AML-193 (cell line): ENCODE measurements at regions not wholly inside any gene's neighbourhood (a gene's known extent, or its start where the extent isn't known, plus 50 kb on each side); places are given as distances from the start of the nearest gene placed in this dataset.

Experiments
- DNase-seq, 2 experiments: peaks; one replicate each; lab custom pipeline; 2025; lab: John Stamatoyannopoulos, UW

GRCh38 chr5:97600486-97600885, 417.4 kb upstream of the RIOK2 start:
- no peak for DNase-seq

DNA sequence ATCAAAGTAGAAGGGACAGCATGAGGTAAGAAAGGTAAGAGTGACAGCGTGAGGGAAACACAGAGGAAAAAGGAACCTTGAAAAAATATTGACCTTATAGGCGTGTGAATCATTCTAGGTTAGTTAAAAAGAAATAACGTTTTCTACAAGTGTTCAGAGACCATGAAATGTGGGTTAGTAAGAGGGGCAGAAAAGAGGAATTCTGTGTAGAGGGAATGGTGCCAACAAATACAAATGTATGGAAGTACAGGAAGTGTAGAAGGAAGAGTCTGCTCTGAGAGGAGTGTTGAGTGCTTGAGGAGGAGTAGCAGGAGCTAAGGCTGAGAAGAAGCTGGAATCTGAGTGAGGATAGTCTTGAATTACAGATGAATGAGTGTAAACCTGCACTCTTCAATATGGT, 418.6 kb upstream of the RIOK2 start:
- no peak for DNase-seq

DNA sequence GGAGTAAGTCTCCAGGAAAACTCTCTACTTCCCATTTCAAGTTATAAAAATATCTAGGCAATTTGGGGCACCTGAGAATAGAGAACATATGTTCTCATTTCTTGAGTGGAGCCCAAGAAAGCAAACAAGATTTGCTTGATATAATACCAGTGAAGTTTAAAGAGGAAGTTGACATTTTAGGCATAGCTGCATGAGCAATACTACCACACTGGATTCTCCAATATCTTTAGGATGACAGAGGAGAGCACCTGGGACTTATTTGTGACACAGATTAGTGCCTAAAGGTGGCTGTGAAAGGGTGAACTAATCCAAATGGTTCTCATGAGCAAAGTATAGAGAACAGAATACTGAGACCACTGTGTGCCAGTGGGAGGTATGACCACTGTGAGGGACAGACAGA, 423.5 kb upstream of the RIOK2 start:
- no peak for DNase-seq

DNA sequence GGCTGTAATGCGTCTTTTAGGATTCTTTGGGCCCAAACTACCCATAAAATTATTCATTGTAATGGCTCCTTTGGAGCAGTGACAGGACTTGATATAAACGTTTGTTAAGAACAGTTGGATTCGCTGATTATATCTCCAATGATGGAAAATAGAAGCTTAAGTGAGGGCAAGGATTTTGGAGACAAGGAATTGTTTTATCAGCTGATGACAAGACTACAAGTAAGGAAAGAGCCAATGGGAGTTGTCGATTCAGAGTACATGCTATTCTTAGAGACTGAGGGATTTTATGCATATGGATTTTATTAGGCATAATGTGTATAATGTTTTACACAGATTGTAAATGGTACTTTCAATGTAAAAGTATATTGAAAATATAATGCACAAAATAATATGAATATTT, 425.5 kb upstream of the RIOK2 start:
- no peak for DNase-seq

GRCh38 chr5:97618721-97619120, 435.7 kb upstream of the RIOK2 start:
- no peak for DNase-seq

DNA sequence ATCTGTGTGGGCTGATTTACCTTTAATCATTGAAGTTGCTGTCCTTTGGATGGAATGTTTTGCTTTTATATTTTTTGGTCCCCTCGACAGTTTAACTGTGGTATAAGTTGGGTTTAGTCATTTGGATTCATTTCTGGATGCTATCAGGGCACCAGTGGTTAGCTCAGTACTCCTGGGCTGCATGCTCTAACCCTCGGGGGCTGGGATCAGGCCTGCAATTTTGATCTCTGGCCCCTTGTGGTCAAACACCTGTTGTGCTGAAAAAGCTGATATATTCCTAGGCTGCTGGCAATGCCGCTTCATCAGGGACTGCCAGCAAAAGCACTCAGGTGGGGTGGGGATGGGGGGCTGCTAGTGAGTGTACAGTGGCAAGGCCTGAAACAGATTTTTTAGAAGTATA, 440.4 kb upstream of the RIOK2 start:
- no peak for DNase-seq

- DNase-seq = no peak
Measured at GRCh38 chr5:97624886-97625285, 441.8 kb upstream of the RIOK2 start.

DNA sequence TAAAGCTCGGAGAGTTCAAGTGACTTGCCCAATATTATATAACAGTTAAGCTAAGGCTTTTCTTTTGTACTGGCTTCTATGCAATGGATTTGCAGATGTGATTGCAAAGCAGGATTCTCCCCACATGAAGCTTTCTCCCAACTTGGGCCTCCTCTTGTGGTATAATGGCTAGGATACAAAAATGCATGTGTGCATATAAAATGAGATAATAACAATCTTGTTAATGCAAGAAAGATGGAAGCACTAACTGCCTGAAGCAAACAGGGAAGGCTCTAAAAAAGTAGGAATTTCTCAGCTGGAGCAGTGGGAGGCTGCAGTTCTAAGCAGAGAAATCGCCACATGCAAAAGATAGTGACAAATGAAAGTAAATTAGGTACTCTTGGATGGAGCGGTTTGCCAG, 444.2 kb upstream of the RIOK2 start:
- no peak for DNase-seq

GRCh38 chr5:97628031-97628430, 445.0 kb upstream of the RIOK2 start:
- DNase-seq = no peak

GRCh38 chr5:97628807-97629206, 445.8 kb upstream of the RIOK2 start:
- DNase-seq = no peak

- DNase-seq = no peak
Measured at GRCh38 chr5:97629276-97629675, 446.2 kb upstream of the RIOK2 start.

DNA sequence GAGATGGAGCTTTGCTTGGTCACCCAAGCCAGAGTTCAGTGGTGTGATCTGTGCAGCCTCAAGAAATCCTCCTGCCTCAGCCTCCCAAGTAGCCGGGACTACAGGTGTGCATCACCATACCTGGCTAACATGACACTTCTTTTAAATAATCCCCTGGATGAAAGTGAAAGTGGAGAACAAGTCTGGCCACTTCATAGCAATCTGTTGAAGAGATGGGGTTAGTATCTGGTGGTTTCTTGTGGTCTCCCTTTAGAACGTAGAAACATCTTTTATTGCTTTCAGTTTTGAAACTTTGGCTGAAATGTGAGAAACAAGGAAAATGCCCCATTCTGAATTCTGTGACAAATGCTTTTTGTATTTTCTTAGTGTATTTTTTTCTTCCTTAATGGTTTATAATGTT, 452.5 kb upstream of the RIOK2 start:
- no peak for DNase-seq

DNA sequence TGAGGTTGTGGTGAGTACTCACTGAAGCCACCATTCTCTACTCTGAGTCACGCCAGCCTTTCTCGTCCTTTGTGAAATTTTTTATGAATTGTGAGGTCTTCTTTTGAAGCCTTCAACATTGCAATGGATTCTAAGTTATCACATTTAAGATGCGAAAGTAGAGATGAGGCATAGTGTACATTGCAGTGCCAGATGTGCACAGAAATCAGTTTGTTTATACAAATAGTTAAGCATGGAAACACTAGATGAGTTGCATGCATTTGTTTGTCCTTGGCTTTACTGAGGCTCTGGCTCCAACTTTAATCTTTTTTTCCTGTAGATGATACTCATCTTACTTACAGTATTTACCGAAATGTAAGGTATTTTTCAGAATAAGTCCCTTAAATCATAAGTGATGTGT, 453.7 kb upstream of the RIOK2 start:
- DNase-seq = no peak

GRCh38 chr5:97641081-97641480, 458.0 kb upstream of the RIOK2 start:
- DNase-seq = no peak

GRCh38 chr5:97644206-97644605, 461.2 kb upstream of the RIOK2 start:
- DNase-seq = no peak

GRCh38 chr5:97644896-97645295, 461.8 kb upstream of the RIOK2 start:
- no peak for DNase-seq

DNA sequence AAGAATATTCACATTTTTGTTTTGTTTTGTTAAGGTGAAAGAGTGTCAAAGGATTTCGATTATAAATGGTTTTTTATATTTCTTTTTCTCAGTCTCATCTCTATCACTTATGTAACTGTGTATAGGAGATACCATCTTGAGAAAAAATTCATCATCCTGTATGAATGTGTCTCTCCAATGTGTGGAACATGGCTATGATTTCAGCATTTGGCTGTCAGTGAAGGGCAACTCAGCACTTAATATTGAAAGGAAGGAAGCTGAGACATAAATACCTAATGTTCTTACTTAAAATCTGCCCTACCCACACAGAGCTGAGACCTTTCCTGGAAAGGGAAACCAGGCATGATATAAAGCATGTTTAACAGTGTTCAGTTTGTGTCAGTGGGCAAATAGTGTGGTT, 474.2 kb upstream of the RIOK2 start:
- DNase-seq = no peak

DNA sequence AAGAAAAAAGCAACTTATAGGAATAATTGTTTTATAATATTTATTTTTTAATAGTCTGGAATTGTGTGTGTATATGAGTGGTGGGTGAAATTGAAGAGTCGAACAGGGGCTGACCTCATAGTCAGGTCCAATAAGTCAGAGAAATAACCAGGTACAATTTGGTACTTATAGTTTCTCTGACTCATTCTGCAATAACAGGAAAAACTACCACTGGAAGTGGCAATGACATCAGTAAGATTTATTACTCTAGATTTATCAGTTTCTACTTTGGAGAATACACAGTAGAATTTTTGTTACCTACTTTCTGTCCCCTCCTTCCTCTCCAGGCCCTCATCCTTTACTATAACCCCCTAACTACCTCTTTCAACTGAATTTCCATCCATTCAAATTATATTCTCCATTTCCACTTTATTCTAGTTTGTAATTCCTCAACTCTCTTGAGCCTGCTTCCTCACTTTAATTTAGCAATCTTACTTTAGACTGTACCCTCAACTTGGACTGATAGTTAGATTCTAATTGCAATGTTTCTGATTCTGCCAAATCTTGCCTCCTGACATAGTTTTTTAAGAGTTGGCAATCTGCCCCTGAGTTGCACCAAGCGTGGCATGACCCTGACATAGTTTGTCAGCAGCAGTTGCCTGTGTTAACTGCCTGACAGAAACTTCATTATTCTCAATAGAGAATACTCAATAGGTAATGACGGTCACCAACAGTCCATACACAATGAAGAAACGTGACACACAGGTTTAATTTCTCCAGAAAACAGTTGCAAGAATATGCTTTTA, 475.3 kb upstream of the RIOK2 start:
- no peak for DNase-seq

GRCh38 chr5:97666783-97667182, 483.7 kb upstream of the RIOK2 start:
- DNase-seq = no peak

DNA sequence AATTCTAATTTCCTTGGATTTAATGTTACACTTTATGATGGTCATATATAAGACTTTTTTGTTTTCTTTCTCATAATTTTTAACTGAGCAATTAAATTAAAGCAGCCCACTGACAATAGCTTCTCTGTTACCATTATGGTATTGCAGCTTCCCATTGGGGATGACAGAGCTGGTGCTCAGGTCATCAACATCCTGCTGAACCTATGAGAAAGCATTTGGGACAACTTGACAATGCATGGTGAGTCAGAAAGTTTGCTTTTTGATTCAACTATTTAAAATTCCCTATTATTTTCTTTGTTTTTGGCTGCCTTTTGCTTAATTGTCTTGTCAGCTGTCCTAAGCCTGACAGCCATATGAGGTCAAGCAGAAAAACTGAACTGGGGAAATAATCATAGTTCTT, 487.4 kb upstream of the RIOK2 start:
- DNase-seq = no peak

DNA sequence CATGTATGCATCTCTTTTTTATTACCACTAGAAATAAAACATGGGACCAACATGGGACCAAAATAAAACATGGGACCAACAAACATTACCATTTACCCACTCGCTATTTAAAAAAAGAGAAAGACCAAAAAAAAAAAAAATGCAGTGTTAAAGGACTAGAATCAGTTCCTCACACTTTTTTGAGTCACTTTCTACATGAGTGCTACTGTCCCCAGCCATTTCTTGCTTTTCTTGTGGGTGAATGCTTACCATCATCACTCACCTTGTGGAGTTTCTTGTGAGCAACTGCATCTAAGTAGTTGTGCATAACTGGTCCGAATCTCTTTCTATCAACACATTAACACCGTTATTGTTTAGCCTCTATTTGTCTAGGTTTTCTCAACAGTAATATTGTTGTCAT, 493.6 kb upstream of the RIOK2 start:
- no peak for DNase-seq

DNA sequence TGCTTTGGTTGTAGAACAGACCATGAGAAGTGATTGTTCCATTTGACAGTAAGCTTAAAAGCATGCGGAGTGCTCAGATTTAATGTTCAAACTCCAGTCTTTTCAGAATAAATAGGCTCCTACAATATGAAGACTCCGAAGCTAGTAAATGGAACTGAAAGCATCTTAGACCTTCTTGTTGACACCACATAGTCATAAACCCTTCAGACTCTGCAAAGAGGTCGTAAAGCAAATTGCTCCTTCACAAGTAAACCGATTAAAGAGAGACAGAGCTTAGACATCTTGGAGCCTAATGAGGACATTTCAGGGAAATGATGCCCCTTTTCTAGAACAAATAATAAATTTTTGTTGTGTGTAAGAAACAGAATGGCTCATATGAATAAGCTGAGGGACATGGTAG, 511.0 kb upstream of the RIOK2 start:
- no peak for DNase-seq

GRCh38 chr5:97714424-97714823, 531.4 kb upstream of the RIOK2 start:
- no peak for DNase-seq

DNA sequence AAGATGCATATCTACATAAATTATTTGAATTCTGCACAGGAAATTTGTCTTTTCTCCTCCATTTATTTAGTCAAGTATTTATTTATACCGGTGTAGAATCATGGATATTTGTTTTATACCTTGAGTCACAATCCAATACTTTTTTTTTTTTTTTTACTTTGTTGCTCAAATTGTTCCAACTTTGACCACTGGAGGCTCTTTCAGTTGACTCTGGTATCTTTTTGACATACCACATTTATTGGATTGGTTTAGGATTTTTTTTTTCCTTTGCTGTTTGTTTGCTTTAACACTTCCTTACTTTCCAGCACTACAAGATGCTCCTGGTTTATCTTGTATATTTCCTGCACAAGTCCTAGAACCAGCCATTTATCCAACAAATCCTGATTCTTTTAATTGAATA, 543.1 kb upstream of the RIOK2 start:
- no peak for DNase-seq

- no peak for DNase-seq
Measured at GRCh38 chr5:97728920-97729319, 545.9 kb upstream of the RIOK2 start.
